BLaER1 (cell line): ENCODE measurements at regions not wholly inside any gene's neighbourhood (a gene's known extent, or its start where the extent isn't known, plus 50 kb on each side); places are given as distances from the start of the nearest gene placed in this dataset.

Experiments
- H3K27ac ChIP-seq: shearing (Covaris generic); formaldehyde crosslinking; 2 replicates; pipeline ENCODE4 v1.8.1; 2022
- H3K27me3 ChIP-seq: shearing (Covaris generic); formaldehyde crosslinking; 2 replicates; pipeline ENCODE4 v1.8.1; 2022
- H3K36me3 ChIP-seq: shearing (Covaris generic); formaldehyde crosslinking; 2 replicates; pipeline ENCODE4 v1.8.1; 2022
- H3K4me1 ChIP-seq: shearing (Covaris generic); formaldehyde crosslinking; 2 replicates; pipeline ENCODE4 v1.8.1; 2022
- H3K4me2 ChIP-seq: shearing (Covaris generic); formaldehyde crosslinking; 2 replicates; pipeline ENCODE4 v1.8.1; 2022
- H3K4me3 ChIP-seq: shearing (Covaris generic); formaldehyde crosslinking; 2 replicates; pipeline ENCODE4 v1.8.1; 2022
- H3K9ac ChIP-seq: shearing (Covaris generic); formaldehyde crosslinking; 2 replicates; pipeline ENCODE4 v1.8.1; 2022
- H3K9me3 ChIP-seq: shearing (Covaris generic); formaldehyde crosslinking; 2 replicates; pipeline ENCODE4 v1.8.1; 2022
- H4K20me1 ChIP-seq: shearing (Covaris generic); formaldehyde crosslinking; 2 replicates; pipeline ENCODE4 v1.8.1; 2022
- Cebpa-rat ChIP-seq: shearing (Covaris generic); IDR thresholded peaks from 2 replicates; pipeline ENCODE4 v1.8.1; 2022

- H4K20me1 ChIP-seq, result no peaks in the 10 kb centered on the region
- H3K27me3 ChIP-seq, result peaks cover 4% of the 10 kb centered on the region; the same call in 1 of the 2 replicates
- H3K27ac ChIP-seq, result no peak overlapping the region
- H3K36me3 ChIP-seq, result no peaks in the 10 kb centered on the region
- no peak for TF ChIP-seq Cebpa-rat
- H3K4me1 ChIP-seq, result peaks cover 5% of the 10 kb centered on the region; the same call in 1 of the 2 replicates
- H3K4me3 ChIP-seq, result no peak overlapping the region
- H3K4me2 ChIP-seq, result no peak overlapping the region
- H3K9ac ChIP-seq, result no peak overlapping the region
- no peaks in the 10 kb centered on the region for H3K9me3 ChIP-seq
Observed at GRCh38 chr6:23176883-23177282, 607.5 kb downstream of the HDGFL1 start.

DNA sequence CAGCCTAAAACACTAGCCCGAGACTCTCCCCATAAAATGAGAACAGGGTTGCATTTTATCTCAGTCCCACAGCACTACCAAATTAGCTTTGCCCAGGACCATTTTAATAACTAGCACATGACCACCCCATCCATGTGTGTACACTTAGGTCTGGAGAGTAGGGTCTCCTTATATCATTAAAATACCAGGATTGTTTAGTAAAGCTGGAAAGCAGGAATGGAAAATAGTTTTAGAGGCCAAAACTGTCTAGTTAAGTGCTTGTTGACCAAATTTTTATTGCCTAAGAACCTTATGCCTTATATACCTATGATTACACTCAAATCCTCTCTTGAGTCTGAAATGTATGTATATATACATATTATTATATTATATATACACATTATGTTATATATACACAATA, 608.4 kb downstream of the HDGFL1 start:
- Histone ChIP-seq H3K4me2 (no peak overlapping the region), H4K20me1 (no peaks in the 10 kb centered on the region), H3K4me3 (no peak overlapping the region), H3K9me3 (no peaks in the 10 kb centered on the region), H3K27me3 (peaks cover 4% of the 10 kb centered on the region; the same call in 1 of the 2 replicates), H3K4me1 (peaks cover 5% of the 10 kb centered on the region; the same call in 1 of the 2 replicates), H3K27ac (no peak overlapping the region), H3K36me3 (no peaks in the 10 kb centered on the region), H3K9ac (no peak overlapping the region)
- TF ChIP-seq Cebpa-rat, result no peak

DNA sequence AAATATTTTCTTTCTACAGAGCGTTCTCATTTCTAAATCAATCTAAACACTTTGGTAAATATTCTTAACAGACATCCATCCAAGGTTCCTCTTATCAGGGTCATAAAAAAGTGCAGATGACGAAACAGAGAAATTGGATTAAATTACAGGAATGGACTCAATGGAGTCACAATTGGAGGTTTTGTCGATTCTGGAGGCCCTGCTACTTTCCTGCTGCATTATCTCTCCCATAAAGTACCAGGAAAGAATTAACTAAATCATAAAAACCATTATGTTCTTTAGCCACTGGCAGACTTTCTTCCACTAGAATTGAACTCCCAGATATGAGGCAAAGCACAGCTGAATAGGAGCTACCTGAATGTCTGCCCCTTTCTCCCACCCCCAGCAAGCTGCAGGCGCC, 610.6 kb downstream of the HDGFL1 start:
- TF ChIP-seq Cebpa-rat, result no peak
- Histone ChIP-seq H3K9me3 (no peaks in the 10 kb centered on the region), H3K4me3 (no peak overlapping the region), H3K36me3 (no peaks in the 10 kb centered on the region), H3K9ac (no peak overlapping the region), H3K27me3 (peaks cover 4% of the 10 kb centered on the region; the same call in 1 of the 2 replicates), H3K4me1 (no peaks in the 10 kb centered on the region), H4K20me1 (no peaks in the 10 kb centered on the region), H3K4me2 (no peak overlapping the region), H3K27ac (no peak overlapping the region)

GRCh38 chr6:23180504-23181293, 611.3 kb downstream of the HDGFL1 start:
- Histone ChIP-seq H3K9me3 (no peaks in the 10 kb centered on the region), H3K36me3 (no peaks in the 10 kb centered on the region), H3K4me3 (no peak overlapping the region), H3K9ac (no peak overlapping the region), H3K4me1 (no peaks in the 10 kb centered on the region), H3K4me2 (no peak overlapping the region), H3K27ac (no peak overlapping the region), H3K27me3 (peaks cover 4% of the 10 kb centered on the region; the same call in 1 of the 2 replicates), H4K20me1 (no peaks in the 10 kb centered on the region)
- TF ChIP-seq Cebpa-rat, result no peak

DNA sequence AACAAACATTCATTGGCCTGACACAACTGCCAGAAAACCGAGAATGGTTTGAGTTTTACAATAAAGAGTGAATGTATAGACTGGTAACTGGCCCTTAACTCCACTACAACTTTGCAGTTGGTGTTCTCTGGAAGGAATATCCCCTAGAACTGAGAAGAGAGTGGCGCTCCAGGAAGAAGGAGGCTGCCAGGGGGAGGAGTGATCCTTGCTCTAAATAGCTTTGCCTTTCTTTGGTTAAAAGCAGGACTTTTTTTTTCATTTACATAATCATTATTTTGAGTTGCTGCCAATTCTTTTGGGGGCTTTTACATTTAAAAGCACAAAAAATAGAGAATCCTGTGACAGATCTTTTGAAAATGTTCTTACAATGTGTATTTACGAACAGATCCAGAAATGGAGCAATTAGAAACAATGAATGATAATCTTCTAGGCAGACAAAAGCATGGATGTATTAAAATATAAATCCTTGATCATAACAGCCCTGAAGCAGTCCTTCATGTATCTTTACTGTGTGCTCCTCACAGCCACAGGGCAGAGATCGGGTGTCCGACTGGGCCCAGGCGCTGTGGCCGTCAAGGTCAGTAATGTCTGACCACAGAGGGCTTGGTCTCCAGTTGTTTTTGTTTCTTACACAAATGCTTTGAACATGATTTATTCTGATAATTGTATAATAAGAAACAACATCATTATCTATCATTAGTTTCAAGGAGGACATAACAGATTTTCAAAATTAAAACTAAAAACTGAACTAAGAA, 612.2 kb downstream of the HDGFL1 start:
- no peak for TF ChIP-seq Cebpa-rat
- Histone ChIP-seq H3K27ac (no peak overlapping the region), H3K9ac (no peak overlapping the region), H4K20me1 (no peaks in the 10 kb centered on the region), H3K36me3 (no peaks in the 10 kb centered on the region), H3K4me1 (no peaks in the 10 kb centered on the region), H3K4me2 (no peak overlapping the region), H3K4me3 (no peak overlapping the region), H3K27me3 (peaks cover 4% of the 10 kb centered on the region; the same call in 1 of the 2 replicates), H3K9me3 (no peaks in the 10 kb centered on the region)

DNA sequence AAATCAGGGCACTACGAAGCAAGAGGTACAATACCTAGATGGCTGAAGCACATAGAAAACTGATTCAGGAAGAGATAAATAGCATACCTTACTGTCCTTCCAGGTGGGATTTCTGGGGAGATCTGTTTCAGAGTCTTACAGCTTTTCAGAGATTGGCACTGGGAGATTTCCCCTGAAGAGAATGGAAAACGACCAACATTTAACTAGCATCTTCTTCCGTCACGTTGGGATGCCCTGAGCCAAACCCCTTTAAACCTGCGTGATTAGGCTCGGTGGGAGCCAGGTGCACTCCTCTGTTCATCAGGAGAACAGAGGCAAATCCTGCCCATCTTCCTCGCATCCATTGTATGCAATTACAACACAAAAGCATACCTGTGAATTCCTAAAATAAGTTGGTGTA, 614.5 kb downstream of the HDGFL1 start:
- H3K9ac ChIP-seq, result no peak overlapping the region
- H3K4me2 ChIP-seq, result no peak overlapping the region
- no peaks in the 10 kb centered on the region for H3K4me1 ChIP-seq
- H3K4me3 ChIP-seq, result no peak overlapping the region
- no peaks in the 10 kb centered on the region for H4K20me1 ChIP-seq
- peaks cover 4% of the 10 kb centered on the region; the same call in 1 of the 2 replicates for H3K27me3 ChIP-seq
- H3K9me3 ChIP-seq, result no peaks in the 10 kb centered on the region
- TF ChIP-seq Cebpa-rat, result no peak
- H3K27ac ChIP-seq, result no peak overlapping the region
- H3K36me3 ChIP-seq, result no peaks in the 10 kb centered on the region

GRCh38 chr6:23184351-23184750, 615.0 kb downstream of the HDGFL1 start:
- no peak overlapping the region for H3K4me3 ChIP-seq
- no peak overlapping the region for H3K9ac ChIP-seq
- H3K27me3 ChIP-seq, result peaks cover 4% of the 10 kb centered on the region; the same call in 1 of the 2 replicates
- H3K27ac ChIP-seq, result no peak overlapping the region
- no peaks in the 10 kb centered on the region for H3K4me1 ChIP-seq
- no peak for TF ChIP-seq Cebpa-rat
- no peaks in the 10 kb centered on the region for H3K36me3 ChIP-seq
- H3K9me3 ChIP-seq, result no peaks in the 10 kb centered on the region
- H3K4me2 ChIP-seq, result no peak overlapping the region
- H4K20me1 ChIP-seq, result no peaks in the 10 kb centered on the region

DNA sequence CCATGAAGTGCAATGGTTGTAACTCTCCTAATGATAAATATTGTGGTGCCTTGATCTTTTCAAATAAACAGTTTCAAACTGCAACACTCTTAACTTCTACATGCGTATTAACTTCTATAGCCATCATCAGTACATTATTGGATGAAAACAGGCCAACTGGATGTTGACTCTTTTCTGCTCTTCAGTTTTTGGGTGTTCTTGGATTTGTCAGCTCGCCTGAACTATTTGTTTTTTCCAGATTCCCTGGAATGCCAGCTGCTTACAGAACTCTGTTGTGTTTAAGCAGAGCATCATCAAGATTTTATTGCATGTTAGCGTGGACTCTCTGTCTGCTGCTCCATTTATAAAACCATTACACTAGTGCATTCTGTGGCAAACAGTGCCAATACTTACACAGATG, 626.1 kb downstream of the HDGFL1 start:
- Histone ChIP-seq H3K4me3 (no peak overlapping the region), H3K9ac (no peak overlapping the region), H3K4me1 (no peaks in the 10 kb centered on the region), H4K20me1 (no peaks in the 10 kb centered on the region), H3K27me3 (no peaks in the 10 kb centered on the region), H3K36me3 (no peaks in the 10 kb centered on the region), H3K9me3 (no peaks in the 10 kb centered on the region), H3K4me2 (no peak overlapping the region), H3K27ac (no peak overlapping the region)
- no peak for TF ChIP-seq Cebpa-rat

GRCh38 chr6:23199541-23199940, 630.2 kb downstream of the HDGFL1 start:
- Histone ChIP-seq H3K27me3 (no peaks in the 10 kb centered on the region), H3K9ac (no peak overlapping the region), H3K36me3 (no peaks in the 10 kb centered on the region), H3K9me3 (no peaks in the 10 kb centered on the region), H3K4me3 (no peak overlapping the region), H3K27ac (no peak overlapping the region), H4K20me1 (no peaks in the 10 kb centered on the region), H3K4me2 (no peak overlapping the region), H3K4me1 (no peaks in the 10 kb centered on the region)
- TF ChIP-seq Cebpa-rat, result no peak

DNA sequence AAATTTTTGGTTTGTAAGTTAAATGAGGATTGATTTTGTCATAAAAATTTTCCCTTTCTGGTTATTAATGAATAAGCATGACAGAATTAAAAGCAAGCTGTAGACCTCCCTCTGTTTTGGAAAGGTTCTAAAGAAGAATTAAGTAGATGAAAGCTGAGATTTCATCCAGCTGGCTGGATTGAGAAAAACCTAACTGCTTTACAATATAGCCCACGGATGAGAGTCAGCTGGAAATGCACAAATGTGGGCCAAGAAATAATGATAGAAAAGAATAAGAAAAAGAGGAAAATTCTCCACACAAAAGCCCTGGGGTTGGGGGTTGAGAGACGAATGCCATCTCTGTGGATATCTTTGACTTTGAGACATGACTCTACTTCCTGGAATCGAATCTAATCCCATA, 631.6 kb downstream of the HDGFL1 start:
- H3K9ac ChIP-seq, result no peak overlapping the region
- TF ChIP-seq Cebpa-rat, result no peak
- H3K9me3 ChIP-seq, result no peaks in the 10 kb centered on the region
- no peaks in the 10 kb centered on the region for H3K4me1 ChIP-seq
- no peak overlapping the region for H3K4me3 ChIP-seq
- H4K20me1 ChIP-seq, result no peaks in the 10 kb centered on the region
- no peak overlapping the region for H3K4me2 ChIP-seq
- no peaks in the 10 kb centered on the region for H3K27me3 ChIP-seq
- H3K36me3 ChIP-seq, result no peaks in the 10 kb centered on the region
- no peak overlapping the region for H3K27ac ChIP-seq
